Liver (tissue), 3 donors: ENCODE measurements at regions not wholly inside any gene's neighbourhood (a gene's known extent, or its start where the extent isn't known, plus 50 kb on each side); places are given as distances from the start of the nearest gene placed in this dataset.

Experiments
- EGR1 ChIP-seq, 2 donors: IDR thresholded peaks; 2 replicates each; pipeline ENCODE4 v1.6.1; 2016 to 2018; ENCODE audit warnings: antibody characterized with exemption in 2 of 2, low read depth in 2 of 2
- FOXA1 ChIP-seq: IDR thresholded peaks from 2 replicates; pipeline ENCODE4 v1.6.1; 2016; ENCODE audit warnings: antibody characterized with exemption
- GABPA ChIP-seq, 2 donors: IDR thresholded peaks in 1 of 2; conservative IDR thresholded peaks in 1 of 2; 2 replicates each; pipeline ENCODE4 v1.6.1; 2016; ENCODE audit warnings: antibody characterized with exemption in 2 of 2, mild to moderate bottlenecking in 1 of 2, moderate library complexity in 1 of 2
- HNF4G ChIP-seq: IDR thresholded peaks from 2 replicates; pipeline ENCODE4 v1.6.1; 2016; ENCODE audit warnings: antibody characterized with exemption
- JUND ChIP-seq, 2 donors: IDR thresholded peaks; 2 replicates each; pipeline ENCODE4 v1.6.1; 2016; ENCODE audit warnings: antibody characterized with exemption in 2 of 2
- NR2F2 ChIP-seq: IDR thresholded peaks from 2 replicates; pipeline ENCODE4 v1.6.1; 2016; ENCODE audit warnings: antibody characterized with exemption
- RAD21 ChIP-seq, 2 donors: IDR thresholded peaks; 2 replicates each; pipeline ENCODE4 v1.6.1; 2016; ENCODE audit warnings: antibody characterized with exemption in 2 of 2, mild to moderate bottlenecking in 2 of 2
- SP1 ChIP-seq: IDR thresholded peaks from 2 replicates; pipeline ENCODE4 v1.6.1; 2018; ENCODE audit warnings: antibody characterized with exemption, mild to moderate bottlenecking
- TAF1 ChIP-seq: conservative IDR thresholded peaks from 2 replicates; pipeline ENCODE4 v1.6.1; 2016; ENCODE audit warnings: antibody characterized with exemption, mild to moderate bottlenecking
- YY1 ChIP-seq: IDR thresholded peaks from 2 replicates; pipeline ENCODE4 v1.6.1; 2016; ENCODE audit warnings: antibody characterized with exemption, mild to moderate bottlenecking
- TF ChIP-seq, protein P1 (sequence below): fragments of 150-350 bp; IDR thresholded peaks from 2 replicates; pipeline ENCODE4 v1.5.1; 2017; ENCODE audit warnings: improper control_type of control experiment, low read depth, low read length; ENCODE audit not compliant: missing input control
- TF ChIP-seq, protein P2 (sequence below): IDR thresholded peaks from 2 replicates; pipeline ENCODE4 v1.6.1; 2016; ENCODE audit warnings: antibody characterized with exemption
- TF ChIP-seq, protein P3 (sequence below): IDR thresholded peaks from 2 replicates; pipeline ENCODE4 v1.6.1; 2016; ENCODE audit warnings: antibody characterized with exemption, mild to moderate bottlenecking
- TF ChIP-seq, protein P4 (sequence below): IDR thresholded peaks from 2 replicates; pipeline ENCODE4 v1.6.1; 2016; ENCODE audit warnings: antibody characterized with exemption
- donor health status: healthy.
- donor health status: healthy.

GRCh38 chr6:16968101-16968500 lies 133.7 kb upstream of the STMND1 start:
- TF ChIP-seq, protein P1, sequence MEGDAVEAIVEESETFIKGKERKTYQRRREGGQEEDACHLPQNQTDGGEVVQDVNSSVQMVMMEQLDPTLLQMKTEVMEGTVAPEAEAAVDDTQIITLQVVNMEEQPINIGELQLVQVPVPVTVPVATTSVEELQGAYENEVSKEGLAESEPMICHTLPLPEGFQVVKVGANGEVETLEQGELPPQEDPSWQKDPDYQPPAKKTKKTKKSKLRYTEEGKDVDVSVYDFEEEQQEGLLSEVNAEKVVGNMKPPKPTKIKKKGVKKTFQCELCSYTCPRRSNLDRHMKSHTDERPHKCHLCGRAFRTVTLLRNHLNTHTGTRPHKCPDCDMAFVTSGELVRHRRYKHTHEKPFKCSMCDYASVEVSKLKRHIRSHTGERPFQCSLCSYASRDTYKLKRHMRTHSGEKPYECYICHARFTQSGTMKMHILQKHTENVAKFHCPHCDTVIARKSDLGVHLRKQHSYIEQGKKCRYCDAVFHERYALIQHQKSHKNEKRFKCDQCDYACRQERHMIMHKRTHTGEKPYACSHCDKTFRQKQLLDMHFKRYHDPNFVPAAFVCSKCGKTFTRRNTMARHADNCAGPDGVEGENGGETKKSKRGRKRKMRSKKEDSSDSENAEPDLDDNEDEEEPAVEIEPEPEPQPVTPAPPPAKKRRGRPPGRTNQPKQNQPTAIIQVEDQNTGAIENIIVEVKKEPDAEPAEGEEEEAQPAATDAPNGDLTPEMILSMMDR = no peak
- TF ChIP-seq RAD21 (IDR thresholded peaks at IDR 0.05) = no peak
- no peak for TF ChIP-seq YY1
- TF ChIP-seq, protein P2, sequence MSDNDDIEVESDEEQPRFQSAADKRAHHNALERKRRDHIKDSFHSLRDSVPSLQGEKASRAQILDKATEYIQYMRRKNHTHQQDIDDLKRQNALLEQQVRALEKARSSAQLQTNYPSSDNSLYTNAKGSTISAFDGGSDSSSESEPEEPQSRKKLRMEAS = no peak
- TF ChIP-seq JUND (IDR thresholded peaks at IDR 0.05) = no peak
- no peak for TF ChIP-seq TAF1
- TF ChIP-seq, protein P3, sequence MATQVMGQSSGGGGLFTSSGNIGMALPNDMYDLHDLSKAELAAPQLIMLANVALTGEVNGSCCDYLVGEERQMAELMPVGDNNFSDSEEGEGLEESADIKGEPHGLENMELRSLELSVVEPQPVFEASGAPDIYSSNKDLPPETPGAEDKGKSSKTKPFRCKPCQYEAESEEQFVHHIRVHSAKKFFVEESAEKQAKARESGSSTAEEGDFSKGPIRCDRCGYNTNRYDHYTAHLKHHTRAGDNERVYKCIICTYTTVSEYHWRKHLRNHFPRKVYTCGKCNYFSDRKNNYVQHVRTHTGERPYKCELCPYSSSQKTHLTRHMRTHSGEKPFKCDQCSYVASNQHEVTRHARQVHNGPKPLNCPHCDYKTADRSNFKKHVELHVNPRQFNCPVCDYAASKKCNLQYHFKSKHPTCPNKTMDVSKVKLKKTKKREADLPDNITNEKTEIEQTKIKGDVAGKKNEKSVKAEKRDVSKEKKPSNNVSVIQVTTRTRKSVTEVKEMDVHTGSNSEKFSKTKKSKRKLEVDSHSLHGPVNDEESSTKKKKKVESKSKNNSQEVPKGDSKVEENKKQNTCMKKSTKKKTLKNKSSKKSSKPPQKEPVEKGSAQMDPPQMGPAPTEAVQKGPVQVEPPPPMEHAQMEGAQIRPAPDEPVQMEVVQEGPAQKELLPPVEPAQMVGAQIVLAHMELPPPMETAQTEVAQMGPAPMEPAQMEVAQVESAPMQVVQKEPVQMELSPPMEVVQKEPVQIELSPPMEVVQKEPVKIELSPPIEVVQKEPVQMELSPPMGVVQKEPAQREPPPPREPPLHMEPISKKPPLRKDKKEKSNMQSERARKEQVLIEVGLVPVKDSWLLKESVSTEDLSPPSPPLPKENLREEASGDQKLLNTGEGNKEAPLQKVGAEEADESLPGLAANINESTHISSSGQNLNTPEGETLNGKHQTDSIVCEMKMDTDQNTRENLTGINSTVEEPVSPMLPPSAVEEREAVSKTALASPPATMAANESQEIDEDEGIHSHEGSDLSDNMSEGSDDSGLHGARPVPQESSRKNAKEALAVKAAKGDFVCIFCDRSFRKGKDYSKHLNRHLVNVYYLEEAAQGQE = no peak
- no peak for TF ChIP-seq GABPA (IDR thresholded peaks at IDR 0.05 in 1 of 2, conservative IDR thresholded peaks at IDR 0.05 in 1 of 2)
- no peak for TF ChIP-seq EGR1 (IDR thresholded peaks at IDR 0.05; ENCODE audit: low read depth in 2 of 2)
- TF ChIP-seq, protein P4, sequence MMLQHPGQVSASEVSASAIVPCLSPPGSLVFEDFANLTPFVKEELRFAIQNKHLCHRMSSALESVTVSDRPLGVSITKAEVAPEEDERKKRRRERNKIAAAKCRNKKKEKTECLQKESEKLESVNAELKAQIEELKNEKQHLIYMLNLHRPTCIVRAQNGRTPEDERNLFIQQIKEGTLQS = no peak
- TF ChIP-seq NR2F2 = no peak
- TF ChIP-seq SP1 = no peak
- TF ChIP-seq FOXA1 = no peak
- TF ChIP-seq HNF4G = no peak
